K562 (cell line): ENCODE measurements at regions not wholly inside any gene's neighbourhood (a gene's known extent, or its start where the extent isn't known, plus 50 kb on each side); places are given as distances from the start of the nearest gene placed in this dataset.

ENCODE experiments used
- ATAC-seq: fragments of 200-7000 bp; cut with Tn5 transposase; 3 replicates; pipeline ENCODE4 v1.9.1; 2020; ENCODE audit warnings: moderate library complexity
- BruUV-seq: library from RNA; stranded (reverse); fragments of 400-500 nt; replicated peaks from 2 replicates; lab custom pipeline; 2021; lab: Mats Ljungman, UMichigan
- CTCF ChIA-PET: fragments of 300-600 bp; formaldehyde crosslinking; extraction: SDS; loops from one replicate; lab custom pipeline; 2021; ENCODE audit warnings: low intra/inter-chr PET ratio; lab: Yijun Ruan, JAX
- POLR2A ChIA-PET: fragments of 300-600, 350-650 bp; sonication (Branson Sonifier 250); formaldehyde crosslinking; extraction: SDS; loops from one replicate; lab custom pipeline; 2021; ENCODE audit warnings: antibody characterized with exemption, inconsistent platforms; lab: Yijun Ruan, JAX
- DNase-seq, 4 experiments: peaks; one replicate each; pipeline versions ENCODE4 v3.0.0 to v3.0.0-alpha.2; 2011 to 2018; ENCODE audit warnings: low spot score in 3 of 4, mixed read lengths in 3 of 4; ENCODE audit errors: extremely low read depth in 1 of 4
- FAIRE-seq: peaks from 2 replicates; lab custom pipeline; 2011; peaks lifted over from hg19 to GRCh38; lab: Jason Lieb, UNC
- H2AFZ ChIP-seq: 2 replicates; pipeline ENCODE4 v1.6.0; 2011; ENCODE audit warnings: low read depth, low read length, control low read depth, inconsistent platforms
- H3K27ac ChIP-seq: fragments of 200-600 bp; 3 replicates; pipeline ENCODE4 v1.8.0; 2011; ENCODE audit warnings: low read depth, mild to moderate bottlenecking, control low read depth, inconsistent platforms, low read length, moderate library complexity, mixed read lengths; ENCODE audit errors: extremely low read depth
- H3K27me3 ChIP-seq, 2 experiments: fragments of 300-600 bp in 1 of 2; 2 replicates in 1 of 2; 3 replicates in 1 of 2; pipeline versions ENCODE4 v1.6.0 to v1.8.0; 2011; ENCODE audit warnings: inconsistent platforms in 2 of 2, low read length in 2 of 2, mild to moderate bottlenecking in 1 of 2, mixed read lengths in 1 of 2, moderate library complexity in 1 of 2; ENCODE audit not compliant: control insufficient read depth in 2 of 2, insufficient read depth in 2 of 2
- H3K36me3 ChIP-seq: fragments of 300-600 bp; 3 replicates; pipeline ENCODE4 v1.8.0; 2011; ENCODE audit warnings: mild to moderate bottlenecking, low read length, inconsistent platforms; ENCODE audit not compliant: control insufficient read depth, insufficient read depth
- H3K4me1 ChIP-seq, 2 experiments: fragments of 200-600 bp in 1 of 2; replicated peaks in 1 of 2; 2 replicates in 1 of 2; 3 replicates in 1 of 2; pipeline versions ENCODE4 v1.5.1 to v1.8.0; 2011; ENCODE audit warnings: inconsistent platforms in 2 of 2, low read length in 2 of 2, mild to moderate bottlenecking in 1 of 2, mixed read lengths in 1 of 2, moderate library complexity in 1 of 2; ENCODE audit not compliant: control insufficient read depth in 2 of 2, insufficient read depth in 2 of 2
- H3K4me2 ChIP-seq: 2 replicates; pipeline ENCODE4 v1.6.1; 2011; ENCODE audit warnings: low read length, control low read depth, inconsistent platforms, mixed read lengths; ENCODE audit not compliant: insufficient read depth
- H3K4me3 ChIP-seq: fragments of 200-600 bp; sonication (generic), shearing (Covaris generic); 2 replicates; pipeline ENCODE4 v1.5.1; 2016; ENCODE audit warnings: control low read depth, inconsistent platforms
- H3K79me2 ChIP-seq: fragments of 200-600 bp; 3 replicates; pipeline ENCODE4 v1.8.0; 2011; ENCODE audit warnings: low read length, inconsistent platforms; ENCODE audit not compliant: control insufficient read depth, insufficient read depth
- H3K9ac ChIP-seq, 2 experiments: 2 replicates each; pipeline versions ENCODE4 v1.6.0 to v1.6.1; 2011; ENCODE audit warnings: low read depth in 2 of 2, low read length in 2 of 2, control low read depth in 1 of 2, inconsistent platforms in 1 of 2, mild to moderate bottlenecking in 1 of 2, mixed read lengths in 1 of 2; ENCODE audit not compliant: insufficient read depth in 1 of 2
- H3K9me1 ChIP-seq: one replicate; pipeline ENCODE4 v1.6.0; 2011; ENCODE audit warnings: inconsistent platforms, mild to moderate bottlenecking, low read length, moderate library complexity; ENCODE audit not compliant: control insufficient read depth, insufficient read depth
- H3K9me3 ChIP-seq: replicated peaks from 2 replicates; pipeline ENCODE4 v1.5.1; 2011; ENCODE audit warnings: low read depth, low read length, inconsistent platforms; ENCODE audit not compliant: control insufficient read depth, insufficient read depth
- H4K20me1 ChIP-seq: replicated peaks from 2 replicates; pipeline ENCODE4 v1.6.1; 2011; ENCODE audit warnings: low read length, inconsistent platforms, mixed read lengths; ENCODE audit not compliant: control insufficient read depth, insufficient read depth
- CHAMP1 ChIP-seq: fragments of 450-650 bp; IDR thresholded peaks from 2 replicates; pipeline ENCODE4 v1.6.1; 2016; ENCODE audit warnings: mild to moderate bottlenecking
- ETV1 ChIP-seq: fragments of 450-650 bp; conservative IDR thresholded peaks from 2 replicates; pipeline ENCODE4 v1.6.1; 2016; ENCODE audit warnings: missing genetic modification characterization, control low read depth, low read depth, missing compliant biosample characterization
- NR0B1 ChIP-seq: fragments of 450-650 bp; IDR thresholded peaks from one replicate; pipeline ENCODE4 v1.6.1; 2018; ENCODE audit warnings: mild to moderate bottlenecking, moderate library complexity; ENCODE audit not compliant: partially characterized antibody
- RFX7 ChIP-seq: fragments of 250-450 bp; sonication (Bioruptor Pico); IDR thresholded peaks from 2 replicates; pipeline ENCODE4 v1.5.1; 2021; ENCODE audit warnings: mild to moderate bottlenecking
- SIRT6 ChIP-seq: IDR thresholded peaks from one replicate; pipeline ENCODE4 v1.6.1; 2012; ENCODE audit warnings: low read depth, mild to moderate bottlenecking, control low read depth, inconsistent platforms, low read length, moderate library complexity
- ZBTB49 ChIP-seq: sonication (generic); formaldehyde crosslinking; IDR thresholded peaks from 2 replicates; pipeline ENCODE4 v1.8.0; 2022; ENCODE audit warnings: missing genetic modification reagents, mild to moderate bottlenecking, borderline replicate concordance
- ZBTB8A ChIP-seq: fragments of 450-650 bp; IDR thresholded peaks from 2 replicates; pipeline ENCODE4 v1.6.1; 2018; ENCODE audit warnings: mild to moderate bottlenecking, moderate library complexity; ENCODE audit not compliant: partially characterized antibody
- ZEB2 ChIP-seq: fragments of 450-650 bp; IDR thresholded peaks from 2 replicates; pipeline ENCODE4 v1.6.1; 2016
- WGBS: fragments of 100-300 bp; shearing (Covaris generic); methylation state at CpG from one replicate; pipeline ENCODE4 v1.1.6; 2016; ENCODE audit warnings: low coverage, mixed read lengths; ENCODE audit not compliant: insufficient coverage; ENCODE audit errors: missing lambda C conversion rate; 5-methylcytosine and 5-hydroxymethylcytosine counted together
- in situ Hi-C: fragments of 300-500 bp; cut with MboI; formaldehyde crosslinking; loops from 4 replicates; pipeline ENCODE4 v1.15.0; 2018; ENCODE audit warnings: inconsistent platforms, mixed read lengths
- intact Hi-C: fragments of 100-400 bp; cut with micrococcal nuclease; formaldehyde crosslinking; loops from 2 replicates; pipeline ENCODE4 v1.14.2; 2022
- TF ChIP-seq, protein P1 (sequence below): fragments of 450-650 bp; IDR thresholded peaks from 2 replicates; pipeline ENCODE4 v1.7.0; 2016; ENCODE audit warnings: borderline replicate concordance
- TF ChIP-seq, protein P2 (sequence below): fragments of 200-800 bp; sonication (Bioruptor generic); IDR thresholded peaks from 2 replicates; pipeline ENCODE4 v1.6.1; 2017; ENCODE audit warnings: missing genetic modification characterization, missing compliant biosample characterization

DNA sequence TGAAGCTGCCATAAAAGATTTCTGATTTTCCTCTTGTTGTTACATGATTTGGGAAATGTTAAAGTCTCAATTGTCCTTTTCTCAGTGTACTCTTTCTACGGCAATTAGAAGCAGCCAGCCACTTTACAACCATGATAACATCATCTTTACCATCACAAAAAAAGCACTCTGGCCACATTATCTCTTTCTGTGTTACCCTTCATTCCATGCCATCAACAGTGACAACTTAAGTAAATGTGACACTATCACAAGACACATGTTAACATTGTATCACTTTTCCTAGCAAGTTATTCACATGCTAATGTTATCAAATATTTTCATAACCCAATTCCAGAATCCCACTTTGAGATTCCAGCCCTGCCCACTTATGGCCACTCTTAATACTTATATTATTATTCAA is 131.2 kb downstream of the TMX3 start (continued):
- TF ChIP-seq CHAMP1 (no peak), RFX7 (CRISPR knock-in tag) (no peak), SIRT6 (no peak), ETV1 (tag) (no peak)

DNA sequence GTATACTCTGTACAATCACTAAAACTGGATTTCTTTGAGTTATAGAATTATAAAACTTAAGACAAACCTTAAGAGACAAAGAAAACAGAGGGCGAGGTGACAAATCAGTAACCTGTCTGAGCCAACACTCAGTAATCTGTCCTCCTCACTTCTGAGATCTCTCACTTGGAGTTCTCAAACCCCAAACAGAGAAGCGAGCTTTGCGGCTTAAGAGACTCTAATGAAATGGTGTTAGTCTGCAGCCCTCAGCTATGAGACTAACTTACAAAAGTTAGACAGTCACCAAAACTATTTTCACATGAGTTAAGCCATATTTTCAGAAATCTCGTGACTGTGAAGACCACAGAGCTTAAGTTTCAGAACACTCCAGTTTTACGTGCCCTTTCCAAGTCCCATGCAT is 140.6 kb downstream of the TMX3 start:
- H3K9me3 ChIP-seq = no peaks in the 10 kb centered on the region
- intact Hi-C loops = no loop called here
- no peak overlapping the region for H3K27ac ChIP-seq
- DNase-seq = no peak
- in situ Hi-C loops = no loop called here
- H3K79me2 ChIP-seq = no peaks in the 10 kb centered on the region
- no peak overlapping the region for H3K9ac ChIP-seq
- H3K36me3 ChIP-seq = no peaks in the 10 kb centered on the region
- H2AFZ ChIP-seq = no peak overlapping the region
- FAIRE-seq = no peak
- H3K4me1 ChIP-seq = no peaks in the 10 kb centered on the region
- H3K4me3 ChIP-seq = no peak overlapping the region
- H3K4me2 ChIP-seq = no peak overlapping the region
- CTCF ChIA-PET = no interaction called here
- ATAC-seq = no peak
- BruUV-seq = no TSS peak
- H3K27me3 ChIP-seq = no peaks in the 10 kb centered on the region
- 2% methylated on average over 5 of the region's 5 CpGs for WGBS
- POLR2A ChIA-PET = no interaction called here
- no peaks in the 10 kb centered on the region for H3K9me1 ChIP-seq
- no peaks in the 10 kb centered on the region for H4K20me1 ChIP-seq
- TF ChIP-seq NR0B1 (no peak), ZBTB49 (CRISPR knock-in tag) (no peak), ZBTB8A (no peak), ZEB2 (no peak)
- TF ChIP-seq, protein P1, sequence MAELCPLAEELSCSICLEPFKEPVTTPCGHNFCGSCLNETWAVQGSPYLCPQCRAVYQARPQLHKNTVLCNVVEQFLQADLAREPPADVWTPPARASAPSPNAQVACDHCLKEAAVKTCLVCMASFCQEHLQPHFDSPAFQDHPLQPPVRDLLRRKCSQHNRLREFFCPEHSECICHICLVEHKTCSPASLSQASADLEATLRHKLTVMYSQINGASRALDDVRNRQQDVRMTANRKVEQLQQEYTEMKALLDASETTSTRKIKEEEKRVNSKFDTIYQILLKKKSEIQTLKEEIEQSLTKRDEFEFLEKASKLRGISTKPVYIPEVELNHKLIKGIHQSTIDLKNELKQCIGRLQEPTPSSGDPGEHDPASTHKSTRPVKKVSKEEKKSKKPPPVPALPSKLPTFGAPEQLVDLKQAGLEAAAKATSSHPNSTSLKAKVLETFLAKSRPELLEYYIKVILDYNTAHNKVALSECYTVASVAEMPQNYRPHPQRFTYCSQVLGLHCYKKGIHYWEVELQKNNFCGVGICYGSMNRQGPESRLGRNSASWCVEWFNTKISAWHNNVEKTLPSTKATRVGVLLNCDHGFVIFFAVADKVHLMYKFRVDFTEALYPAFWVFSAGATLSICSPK = no peak
- TF ChIP-seq, protein P2, sequence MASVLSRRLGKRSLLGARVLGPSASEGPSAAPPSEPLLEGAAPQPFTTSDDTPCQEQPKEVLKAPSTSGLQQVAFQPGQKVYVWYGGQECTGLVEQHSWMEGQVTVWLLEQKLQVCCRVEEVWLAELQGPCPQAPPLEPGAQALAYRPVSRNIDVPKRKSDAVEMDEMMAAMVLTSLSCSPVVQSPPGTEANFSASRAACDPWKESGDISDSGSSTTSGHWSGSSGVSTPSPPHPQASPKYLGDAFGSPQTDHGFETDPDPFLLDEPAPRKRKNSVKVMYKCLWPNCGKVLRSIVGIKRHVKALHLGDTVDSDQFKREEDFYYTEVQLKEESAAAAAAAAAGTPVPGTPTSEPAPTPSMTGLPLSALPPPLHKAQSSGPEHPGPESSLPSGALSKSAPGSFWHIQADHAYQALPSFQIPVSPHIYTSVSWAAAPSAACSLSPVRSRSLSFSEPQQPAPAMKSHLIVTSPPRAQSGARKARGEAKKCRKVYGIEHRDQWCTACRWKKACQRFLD (CRISPR knock-in tag) = no peak
